ENCODE measurements at regions not wholly inside any gene's neighbourhood (a gene's known extent, or its start where the extent isn't known, plus 50 kb on each side); places are given as distances from the start of the nearest gene placed in this dataset.

DNA sequence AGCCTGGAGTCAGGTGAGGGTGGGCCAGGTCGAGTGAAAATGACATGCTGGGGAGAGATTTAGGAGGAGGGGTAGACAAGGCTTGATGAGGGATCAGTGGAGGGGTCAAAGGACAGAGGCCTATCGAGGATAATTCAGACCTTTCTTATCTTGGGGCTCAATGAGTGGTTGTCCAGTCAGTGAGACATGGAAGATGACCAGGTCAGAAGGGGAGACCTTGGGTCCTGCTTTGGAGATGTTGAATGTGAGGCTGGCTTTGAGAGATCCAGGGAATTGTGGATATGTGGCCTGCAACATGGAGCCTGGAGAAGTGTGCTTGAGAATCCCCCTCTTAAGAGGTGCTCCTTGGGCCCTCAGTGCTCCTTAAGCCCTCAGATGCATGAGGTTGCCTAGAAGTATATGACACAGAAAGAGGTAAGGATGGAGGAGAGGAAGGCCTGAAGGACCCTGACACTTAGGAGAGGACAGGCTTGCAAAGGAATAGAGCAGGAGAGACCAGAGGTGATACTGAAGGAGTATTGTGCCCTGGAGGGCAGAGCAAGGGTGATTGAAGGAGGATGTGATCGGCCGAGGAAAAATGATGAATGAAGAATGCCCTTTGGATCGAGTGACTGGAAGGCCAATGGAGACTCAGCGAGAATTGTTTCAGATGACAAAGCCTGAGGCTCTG is 129.8 kb upstream of the GPR26 start:
- H3K27me3 ChIP-seq (ENCODE audit: control insufficient read depth in 2 of 2, insufficient read depth in 2 of 2, low read length in 2 of 2) = no peaks in the 10 kb centered on the region
- ATAC-seq (no peak), FAIRE-seq (no peak), DNase-seq (ENCODE audit: extremely low read depth in 1 of 4, low spot score in 3 of 4) (no peak)
- H3K27ac ChIP-seq (ENCODE audit: extremely low read depth, low read depth, low read length) = no peak overlapping the region
- H3K4me3 ChIP-seq = no peak overlapping the region
- ChIA-PET POLR2A (no interaction called here), CTCF (ENCODE audit: low intra/inter-chr PET ratio) (no interaction called here)
- in situ Hi-C loops (cut with MboI) (no loop called here), intact Hi-C loops (cut with micrococcal nuclease) (no loop called here)
- 0% methylated on average over 6 of the region's 6 CpGs for WGBS (ENCODE audit: insufficient coverage, low coverage, missing lambda C conversion rate)
- H3K79me2 ChIP-seq (ENCODE audit: control insufficient read depth, insufficient read depth, low read length) = no peaks in the 10 kb centered on the region
- no peaks in the 10 kb centered on the region for H4K20me1 ChIP-seq (replicated peaks; ENCODE audit: control insufficient read depth, insufficient read depth, low read length)
- H3K9me1 ChIP-seq (ENCODE audit: control insufficient read depth, insufficient read depth, low read length) = no peaks in the 10 kb centered on the region
- BruUV-seq (replicated peaks) = no TSS peak
- H3K9ac ChIP-seq (ENCODE audit: insufficient read depth in 1 of 2, low read depth in 2 of 2, low read length in 2 of 2) = no peak overlapping the region
- H3K4me2 ChIP-seq (ENCODE audit: insufficient read depth, low read length) = no peak overlapping the region
- no peaks in the 10 kb centered on the region for H3K36me3 ChIP-seq (ENCODE audit: control insufficient read depth, insufficient read depth, low read length)
- no peaks in the 10 kb centered on the region for H3K9me3 ChIP-seq (replicated peaks; ENCODE audit: control insufficient read depth, insufficient read depth, low read depth, low read length)
- no peaks in the 10 kb centered on the region for H3K4me1 ChIP-seq (replicated peaks in 1 of 2; ENCODE audit: control insufficient read depth in 2 of 2, insufficient read depth in 2 of 2, low read length in 2 of 2)
- no peak overlapping the region for H2AFZ ChIP-seq (ENCODE audit: low read depth, low read length)
- no peak for TF ChIP-seq ZNF778 (CRISPR knock-in tag; IDR thresholded peaks at IDR 0.05)
- TF ChIP-seq TEAD4 (IDR thresholded peaks at IDR 0.05; ENCODE audit: low read length) = no peak
- no peak for TF ChIP-seq TEAD4 (CRISPR knock-in tag; IDR thresholded peaks at IDR 0.05; ENCODE audit: borderline replicate concordance)
- TF ChIP-seq ELF1 (tag; IDR thresholded peaks at IDR 0.05) = no peak
- TF ChIP-seq XRCC5 (IDR thresholded peaks at IDR 0.05; ENCODE audit: low read depth, low read length) = no peak
- TF ChIP-seq SMARCA5 (IDR thresholded peaks at IDR 0.05) = no peak
- no peak for TF ChIP-seq MAFG (tag; conservative IDR thresholded peaks at IDR 0.05)
- TF ChIP-seq, protein P1, sequence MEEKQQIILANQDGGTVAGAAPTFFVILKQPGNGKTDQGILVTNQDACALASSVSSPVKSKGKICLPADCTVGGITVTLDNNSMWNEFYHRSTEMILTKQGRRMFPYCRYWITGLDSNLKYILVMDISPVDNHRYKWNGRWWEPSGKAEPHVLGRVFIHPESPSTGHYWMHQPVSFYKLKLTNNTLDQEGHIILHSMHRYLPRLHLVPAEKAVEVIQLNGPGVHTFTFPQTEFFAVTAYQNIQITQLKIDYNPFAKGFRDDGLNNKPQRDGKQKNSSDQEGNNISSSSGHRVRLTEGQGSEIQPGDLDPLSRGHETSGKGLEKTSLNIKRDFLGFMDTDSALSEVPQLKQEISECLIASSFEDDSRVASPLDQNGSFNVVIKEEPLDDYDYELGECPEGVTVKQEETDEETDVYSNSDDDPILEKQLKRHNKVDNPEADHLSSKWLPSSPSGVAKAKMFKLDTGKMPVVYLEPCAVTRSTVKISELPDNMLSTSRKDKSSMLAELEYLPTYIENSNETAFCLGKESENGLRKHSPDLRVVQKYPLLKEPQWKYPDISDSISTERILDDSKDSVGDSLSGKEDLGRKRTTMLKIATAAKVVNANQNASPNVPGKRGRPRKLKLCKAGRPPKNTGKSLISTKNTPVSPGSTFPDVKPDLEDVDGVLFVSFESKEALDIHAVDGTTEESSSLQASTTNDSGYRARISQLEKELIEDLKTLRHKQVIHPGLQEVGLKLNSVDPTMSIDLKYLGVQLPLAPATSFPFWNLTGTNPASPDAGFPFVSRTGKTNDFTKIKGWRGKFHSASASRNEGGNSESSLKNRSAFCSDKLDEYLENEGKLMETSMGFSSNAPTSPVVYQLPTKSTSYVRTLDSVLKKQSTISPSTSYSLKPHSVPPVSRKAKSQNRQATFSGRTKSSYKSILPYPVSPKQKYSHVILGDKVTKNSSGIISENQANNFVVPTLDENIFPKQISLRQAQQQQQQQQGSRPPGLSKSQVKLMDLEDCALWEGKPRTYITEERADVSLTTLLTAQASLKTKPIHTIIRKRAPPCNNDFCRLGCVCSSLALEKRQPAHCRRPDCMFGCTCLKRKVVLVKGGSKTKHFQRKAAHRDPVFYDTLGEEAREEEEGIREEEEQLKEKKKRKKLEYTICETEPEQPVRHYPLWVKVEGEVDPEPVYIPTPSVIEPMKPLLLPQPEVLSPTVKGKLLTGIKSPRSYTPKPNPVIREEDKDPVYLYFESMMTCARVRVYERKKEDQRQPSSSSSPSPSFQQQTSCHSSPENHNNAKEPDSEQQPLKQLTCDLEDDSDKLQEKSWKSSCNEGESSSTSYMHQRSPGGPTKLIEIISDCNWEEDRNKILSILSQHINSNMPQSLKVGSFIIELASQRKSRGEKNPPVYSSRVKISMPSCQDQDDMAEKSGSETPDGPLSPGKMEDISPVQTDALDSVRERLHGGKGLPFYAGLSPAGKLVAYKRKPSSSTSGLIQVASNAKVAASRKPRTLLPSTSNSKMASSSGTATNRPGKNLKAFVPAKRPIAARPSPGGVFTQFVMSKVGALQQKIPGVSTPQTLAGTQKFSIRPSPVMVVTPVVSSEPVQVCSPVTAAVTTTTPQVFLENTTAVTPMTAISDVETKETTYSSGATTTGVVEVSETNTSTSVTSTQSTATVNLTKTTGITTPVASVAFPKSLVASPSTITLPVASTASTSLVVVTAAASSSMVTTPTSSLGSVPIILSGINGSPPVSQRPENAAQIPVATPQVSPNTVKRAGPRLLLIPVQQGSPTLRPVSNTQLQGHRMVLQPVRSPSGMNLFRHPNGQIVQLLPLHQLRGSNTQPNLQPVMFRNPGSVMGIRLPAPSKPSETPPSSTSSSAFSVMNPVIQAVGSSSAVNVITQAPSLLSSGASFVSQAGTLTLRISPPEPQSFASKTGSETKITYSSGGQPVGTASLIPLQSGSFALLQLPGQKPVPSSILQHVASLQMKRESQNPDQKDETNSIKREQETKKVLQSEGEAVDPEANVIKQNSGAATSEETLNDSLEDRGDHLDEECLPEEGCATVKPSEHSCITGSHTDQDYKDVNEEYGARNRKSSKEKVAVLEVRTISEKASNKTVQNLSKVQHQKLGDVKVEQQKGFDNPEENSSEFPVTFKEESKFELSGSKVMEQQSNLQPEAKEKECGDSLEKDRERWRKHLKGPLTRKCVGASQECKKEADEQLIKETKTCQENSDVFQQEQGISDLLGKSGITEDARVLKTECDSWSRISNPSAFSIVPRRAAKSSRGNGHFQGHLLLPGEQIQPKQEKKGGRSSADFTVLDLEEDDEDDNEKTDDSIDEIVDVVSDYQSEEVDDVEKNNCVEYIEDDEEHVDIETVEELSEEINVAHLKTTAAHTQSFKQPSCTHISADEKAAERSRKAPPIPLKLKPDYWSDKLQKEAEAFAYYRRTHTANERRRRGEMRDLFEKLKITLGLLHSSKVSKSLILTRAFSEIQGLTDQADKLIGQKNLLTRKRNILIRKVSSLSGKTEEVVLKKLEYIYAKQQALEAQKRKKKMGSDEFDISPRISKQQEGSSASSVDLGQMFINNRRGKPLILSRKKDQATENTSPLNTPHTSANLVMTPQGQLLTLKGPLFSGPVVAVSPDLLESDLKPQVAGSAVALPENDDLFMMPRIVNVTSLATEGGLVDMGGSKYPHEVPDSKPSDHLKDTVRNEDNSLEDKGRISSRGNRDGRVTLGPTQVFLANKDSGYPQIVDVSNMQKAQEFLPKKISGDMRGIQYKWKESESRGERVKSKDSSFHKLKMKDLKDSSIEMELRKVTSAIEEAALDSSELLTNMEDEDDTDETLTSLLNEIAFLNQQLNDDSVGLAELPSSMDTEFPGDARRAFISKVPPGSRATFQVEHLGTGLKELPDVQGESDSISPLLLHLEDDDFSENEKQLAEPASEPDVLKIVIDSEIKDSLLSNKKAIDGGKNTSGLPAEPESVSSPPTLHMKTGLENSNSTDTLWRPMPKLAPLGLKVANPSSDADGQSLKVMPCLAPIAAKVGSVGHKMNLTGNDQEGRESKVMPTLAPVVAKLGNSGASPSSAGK (IDR thresholded peaks at IDR 0.05) = no peak
- TF ChIP-seq ZNF253 (CRISPR knock-in tag; conservative IDR thresholded peaks at IDR 0.05) = no peak
- no peak for TF ChIP-seq GMEB1 (CRISPR knock-in tag; IDR thresholded peaks at IDR 0.05)
- TF ChIP-seq EP400 (IDR thresholded peaks at IDR 0.05) = no peak
